ENCODE measurements at regions not wholly inside any gene's neighbourhood (a gene's known extent, or its start where the extent isn't known, plus 50 kb on each side); places are given as distances from the start of the nearest gene placed in this dataset.
"Not testable (repeated sequence)": the region's sequence is repeated elsewhere in the genome, so short reads cannot be mapped to it uniquely, and the experiment has no call there.

DNA sequence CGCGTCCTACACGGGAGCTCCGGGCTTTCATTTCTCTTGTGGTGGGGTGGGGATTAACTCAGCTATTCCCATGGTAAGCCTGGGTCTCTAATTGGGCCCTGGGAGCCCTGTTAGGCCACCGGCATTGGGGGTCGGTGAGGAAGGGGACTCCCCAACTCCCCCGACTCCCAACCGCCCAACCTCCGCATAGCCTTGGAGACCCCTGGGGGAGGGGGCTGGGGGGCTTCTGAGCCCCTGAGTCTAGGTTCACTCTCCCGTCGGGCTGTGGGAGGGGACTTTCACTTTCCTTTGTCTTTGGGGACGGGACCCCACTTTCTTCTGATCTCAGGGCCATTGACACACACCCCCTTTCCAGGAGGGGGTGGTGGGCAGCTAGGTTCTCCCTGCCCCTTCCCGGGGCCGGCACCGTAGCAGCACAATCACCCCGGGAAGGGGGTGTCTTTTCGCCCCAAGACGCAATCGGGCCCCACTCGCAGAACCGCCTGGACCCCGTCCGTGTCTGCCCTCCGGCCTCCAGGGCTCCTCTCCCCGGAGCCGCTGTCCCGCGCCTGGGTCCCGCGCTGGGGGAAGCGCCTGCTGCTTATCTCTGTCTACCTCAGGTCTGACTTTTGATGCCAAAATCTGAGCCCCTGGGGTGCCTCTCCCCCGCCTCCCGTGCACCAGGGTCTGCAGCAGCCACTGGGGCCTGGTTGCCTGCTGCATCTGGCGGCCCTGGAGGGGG, 69.6 kb upstream of the ZNF658 start:
- CTCF ChIA-PET; H3K27ac Mint-ChIP-seq; H3K9me3 Mint-ChIP-seq (ENCODE audit: low read depth); H3K4me1 Mint-ChIP-seq; ATAC-seq; DNase-seq; H3K36me3 Mint-ChIP-seq; H3K4me3 Mint-ChIP-seq; H3K27me3 Mint-ChIP-seq: not testable (repeated sequence)

DNA sequence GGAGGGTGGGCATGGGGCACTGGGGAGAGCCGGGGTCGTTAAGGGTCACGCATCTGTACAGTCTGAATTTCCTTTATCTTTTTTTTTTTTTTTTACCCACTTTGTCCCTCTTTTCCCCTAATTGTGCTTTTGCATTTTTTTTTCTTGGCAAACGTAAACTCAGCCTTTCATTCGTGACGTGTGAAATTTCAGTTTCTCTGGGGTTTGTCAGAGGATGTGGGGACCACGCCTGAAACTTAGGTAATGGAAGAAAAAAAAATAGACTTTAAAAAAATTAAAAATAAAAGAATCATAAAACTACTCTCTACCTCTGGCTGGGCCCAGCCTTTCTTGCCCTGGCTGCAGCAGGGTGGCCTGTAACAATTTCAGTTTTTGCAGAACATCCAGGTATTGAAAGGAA, 68.3 kb upstream of the ZNF658 start:
- not testable (repeated sequence) for ATAC-seq

DNA sequence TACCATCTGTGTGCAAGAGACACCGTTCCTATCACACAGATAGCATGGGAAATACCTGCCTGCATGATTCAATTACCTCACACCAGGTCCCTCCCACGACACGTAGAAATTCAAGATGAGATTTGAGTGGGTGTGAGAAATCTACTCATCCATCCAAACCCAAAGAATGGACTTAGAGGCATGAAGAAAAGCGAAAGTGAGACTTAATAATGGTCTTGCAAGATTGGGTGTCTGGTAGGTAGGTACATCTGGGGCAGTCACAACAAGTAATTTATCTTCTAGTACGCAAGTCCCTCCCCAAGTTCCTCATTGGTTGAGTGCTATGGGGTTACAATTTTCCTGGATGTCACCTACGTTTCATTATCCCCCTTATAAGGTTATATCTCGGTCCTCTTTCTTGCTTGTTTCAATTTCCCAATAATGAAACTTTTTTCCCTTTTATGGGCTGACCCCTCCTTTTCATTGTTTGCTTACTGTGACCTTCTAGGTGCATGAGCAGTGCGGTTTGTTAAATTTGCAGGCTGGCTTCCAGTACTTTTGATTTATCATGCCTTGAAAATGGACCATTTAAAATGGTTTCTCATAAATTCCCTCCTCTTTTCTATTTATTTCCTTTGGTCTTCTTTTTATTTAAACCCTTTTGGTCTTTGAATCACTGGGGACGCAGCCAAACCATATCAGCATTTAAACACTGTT, 63.1 kb upstream of the ZNF658 start:
- H3K9me3 Mint-ChIP-seq (ENCODE audit: low read depth); H3K36me3 Mint-ChIP-seq; ATAC-seq; DNase-seq; CTCF ChIA-PET; H3K4me1 Mint-ChIP-seq; H3K27ac Mint-ChIP-seq; H3K4me3 Mint-ChIP-seq; H3K27me3 Mint-ChIP-seq: not testable (repeated sequence)

More for the DNA sequence above, 68.3 kb upstream of the ZNF658 start:
- CTCF ChIA-PET; H3K9me3 Mint-ChIP-seq (ENCODE audit: low read depth); DNase-seq; H3K4me3 Mint-ChIP-seq; H3K4me1 Mint-ChIP-seq; H3K36me3 Mint-ChIP-seq; H3K27me3 Mint-ChIP-seq; H3K27ac Mint-ChIP-seq: not testable (repeated sequence)
